DND-41 (cell line): ENCODE measurements at regions not wholly inside any gene's neighbourhood (a gene's known extent, or its start where the extent isn't known, plus 50 kb on each side); places are given as distances from the start of the nearest gene placed in this dataset.

ENCODE experiments used
- CTCF ChIP-seq: IDR thresholded peaks from 2 replicates; pipeline ENCODE4 v1.5.1; 2012; ENCODE audit warnings: borderline replicate concordance, low read length, moderate library complexity, mild to moderate bottlenecking; ENCODE audit not compliant: poor library complexity, severe bottlenecking; ENCODE audit errors: extremely low read depth
- EZH2 ChIP-seq: IDR thresholded peaks from 3 replicates; pipeline ENCODE4 v1.6.1; 2012; ENCODE audit warnings: borderline replicate concordance, low read depth, mild to moderate bottlenecking, moderate library complexity, low read length, inconsistent platforms; ENCODE audit not compliant: severe bottlenecking

- TF ChIP-seq CTCF (no peak), EZH2 (no peak)
Observed at GRCh38 chr11:80911666-80912065, 1470.8 kb upstream of the TENM4 start.
